K562 (cell line): ENCODE measurements at regions not wholly inside any gene's neighbourhood (a gene's known extent, or its start where the extent isn't known, plus 50 kb on each side); places are given as distances from the start of the nearest gene placed in this dataset.

Experiments
- ATAC-seq: fragments of 200-7000 bp; cut with Tn5 transposase; 3 replicates; pipeline ENCODE4 v1.9.1; 2020; ENCODE audit warnings: moderate library complexity
- BruUV-seq: library from RNA; stranded (reverse); fragments of 400-500 nt; replicated peaks from 2 replicates; lab custom pipeline; 2021; lab: Mats Ljungman, UMichigan
- CTCF ChIA-PET: fragments of 300-600 bp; formaldehyde crosslinking; extraction: SDS; loops from one replicate; lab custom pipeline; 2021; ENCODE audit warnings: low intra/inter-chr PET ratio; lab: Yijun Ruan, JAX
- POLR2A ChIA-PET: fragments of 300-600, 350-650 bp; sonication (Branson Sonifier 250); formaldehyde crosslinking; extraction: SDS; loops from one replicate; lab custom pipeline; 2021; ENCODE audit warnings: antibody characterized with exemption, inconsistent platforms; lab: Yijun Ruan, JAX
- DNase-seq, 4 experiments: peaks; one replicate each; pipeline versions ENCODE4 v3.0.0 to v3.0.0-alpha.2; 2011 to 2018; ENCODE audit warnings: low spot score in 3 of 4, mixed read lengths in 3 of 4; ENCODE audit errors: extremely low read depth in 1 of 4
- FAIRE-seq: peaks from 2 replicates; lab custom pipeline; 2011; peaks lifted over from hg19 to GRCh38; lab: Jason Lieb, UNC
- H2AFZ ChIP-seq: 2 replicates; pipeline ENCODE4 v1.6.0; 2011; ENCODE audit warnings: low read depth, low read length, control low read depth, inconsistent platforms
- H3K27ac ChIP-seq: fragments of 200-600 bp; 3 replicates; pipeline ENCODE4 v1.8.0; 2011; ENCODE audit warnings: low read depth, mild to moderate bottlenecking, control low read depth, inconsistent platforms, low read length, moderate library complexity, mixed read lengths; ENCODE audit errors: extremely low read depth
- H3K27me3 ChIP-seq, 2 experiments: fragments of 300-600 bp in 1 of 2; 2 replicates in 1 of 2; 3 replicates in 1 of 2; pipeline versions ENCODE4 v1.6.0 to v1.8.0; 2011; ENCODE audit warnings: inconsistent platforms in 2 of 2, low read length in 2 of 2, mild to moderate bottlenecking in 1 of 2, mixed read lengths in 1 of 2, moderate library complexity in 1 of 2; ENCODE audit not compliant: control insufficient read depth in 2 of 2, insufficient read depth in 2 of 2
- H3K36me3 ChIP-seq: fragments of 300-600 bp; 3 replicates; pipeline ENCODE4 v1.8.0; 2011; ENCODE audit warnings: mild to moderate bottlenecking, low read length, inconsistent platforms; ENCODE audit not compliant: control insufficient read depth, insufficient read depth
- H3K4me1 ChIP-seq, 2 experiments: fragments of 200-600 bp in 1 of 2; replicated peaks in 1 of 2; 2 replicates in 1 of 2; 3 replicates in 1 of 2; pipeline versions ENCODE4 v1.5.1 to v1.8.0; 2011; ENCODE audit warnings: inconsistent platforms in 2 of 2, low read length in 2 of 2, mild to moderate bottlenecking in 1 of 2, mixed read lengths in 1 of 2, moderate library complexity in 1 of 2; ENCODE audit not compliant: control insufficient read depth in 2 of 2, insufficient read depth in 2 of 2
- H3K4me2 ChIP-seq: 2 replicates; pipeline ENCODE4 v1.6.1; 2011; ENCODE audit warnings: low read length, control low read depth, inconsistent platforms, mixed read lengths; ENCODE audit not compliant: insufficient read depth
- H3K4me3 ChIP-seq: fragments of 200-600 bp; sonication (generic), shearing (Covaris generic); 2 replicates; pipeline ENCODE4 v1.5.1; 2016; ENCODE audit warnings: control low read depth, inconsistent platforms
- H3K79me2 ChIP-seq: fragments of 200-600 bp; 3 replicates; pipeline ENCODE4 v1.8.0; 2011; ENCODE audit warnings: low read length, inconsistent platforms; ENCODE audit not compliant: control insufficient read depth, insufficient read depth
- H3K9ac ChIP-seq, 2 experiments: 2 replicates each; pipeline versions ENCODE4 v1.6.0 to v1.6.1; 2011; ENCODE audit warnings: low read depth in 2 of 2, low read length in 2 of 2, control low read depth in 1 of 2, inconsistent platforms in 1 of 2, mild to moderate bottlenecking in 1 of 2, mixed read lengths in 1 of 2; ENCODE audit not compliant: insufficient read depth in 1 of 2
- H3K9me1 ChIP-seq: one replicate; pipeline ENCODE4 v1.6.0; 2011; ENCODE audit warnings: inconsistent platforms, mild to moderate bottlenecking, low read length, moderate library complexity; ENCODE audit not compliant: control insufficient read depth, insufficient read depth
- H3K9me3 ChIP-seq: replicated peaks from 2 replicates; pipeline ENCODE4 v1.5.1; 2011; ENCODE audit warnings: low read depth, low read length, inconsistent platforms; ENCODE audit not compliant: control insufficient read depth, insufficient read depth
- H4K20me1 ChIP-seq: replicated peaks from 2 replicates; pipeline ENCODE4 v1.6.1; 2011; ENCODE audit warnings: low read length, inconsistent platforms, mixed read lengths; ENCODE audit not compliant: control insufficient read depth, insufficient read depth
- BCOR ChIP-seq: fragments of 450-650 bp; IDR thresholded peaks from 2 replicates; pipeline ENCODE4 v1.6.1; 2016
- CBX8 ChIP-seq: fragments of 200-600 bp; sonication (generic); IDR thresholded peaks from 2 replicates; pipeline ENCODE4 v1.6.1; 2012; ENCODE audit warnings: borderline replicate concordance, mixed run types, low read depth, mild to moderate bottlenecking, moderate library complexity, mixed read lengths, low read length, control low read depth, inconsistent platforms; ENCODE audit not compliant: poor library complexity, severe bottlenecking; ENCODE audit errors: extremely low read depth
- CGGBP1 ChIP-seq: fragments of 250-450 bp; sonication (Bioruptor Pico); IDR thresholded peaks from 2 replicates; pipeline ENCODE4 v1.9.0; 2021; ENCODE audit warnings: mild to moderate bottlenecking
- CTBP1 ChIP-seq: fragments of 450-650 bp; IDR thresholded peaks from 2 replicates; pipeline ENCODE4 v1.6.1; 2016; ENCODE audit warnings: borderline replicate concordance
- HSF4 ChIP-seq: fragments of 250-450 bp; sonication (Bioruptor Pico); IDR thresholded peaks from 2 replicates; pipeline ENCODE4 v2.1.2; 2022; ENCODE audit warnings: mild to moderate bottlenecking, moderate library complexity, borderline replicate concordance
- MAZ ChIP-seq, 2 experiments: fragments of 450-650 bp in 1 of 2; sonication (generic) in 1 of 2; formaldehyde crosslinking; IDR thresholded peaks in 1 of 2; conservative IDR thresholded peaks in 1 of 2; 2 replicates each; pipeline versions ENCODE4 v1.4.0 to v1.5.0; 2020; ENCODE audit warnings: mild to moderate bottlenecking in 1 of 2, missing genetic modification reagents in 1 of 2
- PML ChIP-seq: IDR thresholded peaks from 2 replicates; pipeline ENCODE4 v1.6.1; 2012; ENCODE audit warnings: low read length, inconsistent platforms
- RBM22 ChIP-seq: fragments of 200-400 bp; formaldehyde crosslinking; IDR thresholded peaks from 2 replicates; pipeline ENCODE4 v1.6.1; 2018; ENCODE audit warnings: low read length, low read depth; ENCODE audit not compliant: poor library complexity, severe bottlenecking
- SPI1 ChIP-seq: IDR thresholded peaks from 2 replicates; pipeline ENCODE4 v1.6.1; 2011; ENCODE audit warnings: low read depth, low read length, control low read depth, borderline replicate concordance
- SRF ChIP-seq, 2 experiments: fragments of 250-450, 450-650 bp in 1 of 2; sonication (Bioruptor Pico) in 1 of 2; sonication (generic) in 1 of 2; formaldehyde crosslinking; IDR thresholded peaks; 2 replicates each; pipeline versions ENCODE4 v1.5.0 to v1.5.1; 2020 to 2022; ENCODE audit warnings: mild to moderate bottlenecking in 1 of 2, missing genetic modification reagents in 1 of 2
- THRAP3 ChIP-seq: fragments of 450-650 bp; IDR thresholded peaks from 2 replicates; pipeline ENCODE4 v1.6.1; 2016; ENCODE audit warnings: mild to moderate bottlenecking, inconsistent platforms, borderline replicate concordance
- ZNF197 ChIP-seq: fragments of 200-800 bp; sonication (Bioruptor generic); IDR thresholded peaks from 2 replicates; pipeline ENCODE4 v1.6.1; 2016; ENCODE audit warnings: low read depth, missing genetic modification characterization, missing compliant biosample characterization
- ZNF212 ChIP-seq: fragments of 450-650 bp; formaldehyde crosslinking; IDR thresholded peaks from 2 replicates; pipeline ENCODE4 v1.4.0; 2020; ENCODE audit warnings: mild to moderate bottlenecking
- ZNF551 ChIP-seq: fragments of 250-450 bp; sonication (Bioruptor Pico); IDR thresholded peaks from 2 replicates; pipeline ENCODE4 v1.5.0; 2021; ENCODE audit warnings: mild to moderate bottlenecking, moderate library complexity
- WGBS: fragments of 100-300 bp; shearing (Covaris generic); methylation state at CpG from one replicate; pipeline ENCODE4 v1.1.6; 2016; ENCODE audit warnings: low coverage, mixed read lengths; ENCODE audit not compliant: insufficient coverage; ENCODE audit errors: missing lambda C conversion rate; 5-methylcytosine and 5-hydroxymethylcytosine counted together
- in situ Hi-C: fragments of 300-500 bp; cut with MboI; formaldehyde crosslinking; loops from 4 replicates; pipeline ENCODE4 v1.15.0; 2018; ENCODE audit warnings: inconsistent platforms, mixed read lengths
- intact Hi-C: fragments of 100-400 bp; cut with micrococcal nuclease; formaldehyde crosslinking; loops from 2 replicates; pipeline ENCODE4 v1.14.2; 2022
- TF ChIP-seq, protein P1 (sequence below): fragments of 250-450 bp; sonication (Bioruptor Pico); IDR thresholded peaks from 2 replicates; pipeline ENCODE4 v1.4.0; 2020; ENCODE audit warnings: mild to moderate bottlenecking, moderate library complexity

DNA sequence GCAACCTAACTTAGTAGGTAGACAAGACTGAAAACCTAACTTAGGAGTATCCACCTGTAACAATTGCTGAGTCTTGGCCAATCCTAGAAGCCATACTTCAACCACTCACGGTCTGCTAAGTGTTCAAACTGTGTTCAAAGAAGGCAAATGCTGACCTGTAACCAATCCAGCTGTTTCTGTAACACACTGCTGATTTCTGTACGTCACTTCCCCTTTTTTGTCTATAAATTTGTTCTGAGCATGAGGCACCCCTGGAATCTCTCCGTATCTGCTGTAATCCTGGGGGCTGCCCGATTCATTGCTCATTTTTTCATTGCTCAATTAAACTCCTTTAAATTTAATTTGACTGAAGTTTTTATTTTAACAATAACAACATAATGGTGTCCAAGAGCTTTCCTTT is 451.4 kb upstream of the ATP10A start:
- no peak overlapping the region for H3K4me3 ChIP-seq
- no peak overlapping the region for H3K27ac ChIP-seq
- H3K79me2 ChIP-seq: no peaks in the 10 kb centered on the region
- BruUV-seq: no TSS peak
- FAIRE-seq (no peak), DNase-seq (no peak), ATAC-seq (no peak)
- TF ChIP-seq SPI1 (peak; percentile 63; the same call in 1 of the 2 replicates), ZNF197 (no peak), CTBP1 (no peak)
- H3K4me1 ChIP-seq: no peaks in the 10 kb centered on the region
- H2AFZ ChIP-seq: no peak overlapping the region
- H3K9me1 ChIP-seq: no peaks in the 10 kb centered on the region
- no peak overlapping the region for H3K9ac ChIP-seq
- H3K27me3 ChIP-seq: no peaks in the 10 kb centered on the region
- in situ Hi-C loops: no loop called here
- no peak overlapping the region for H3K4me2 ChIP-seq
- WGBS: 0% methylated on average over 4 of the region's 4 CpGs
- no peaks in the 10 kb centered on the region for H4K20me1 ChIP-seq
- CTCF ChIA-PET: no interaction called here
- intact Hi-C loops: no loop called here
- H3K9me3 ChIP-seq: no peaks in the 10 kb centered on the region
- POLR2A ChIA-PET: no interaction called here
- H3K36me3 ChIP-seq: no peaks in the 10 kb centered on the region

DNA sequence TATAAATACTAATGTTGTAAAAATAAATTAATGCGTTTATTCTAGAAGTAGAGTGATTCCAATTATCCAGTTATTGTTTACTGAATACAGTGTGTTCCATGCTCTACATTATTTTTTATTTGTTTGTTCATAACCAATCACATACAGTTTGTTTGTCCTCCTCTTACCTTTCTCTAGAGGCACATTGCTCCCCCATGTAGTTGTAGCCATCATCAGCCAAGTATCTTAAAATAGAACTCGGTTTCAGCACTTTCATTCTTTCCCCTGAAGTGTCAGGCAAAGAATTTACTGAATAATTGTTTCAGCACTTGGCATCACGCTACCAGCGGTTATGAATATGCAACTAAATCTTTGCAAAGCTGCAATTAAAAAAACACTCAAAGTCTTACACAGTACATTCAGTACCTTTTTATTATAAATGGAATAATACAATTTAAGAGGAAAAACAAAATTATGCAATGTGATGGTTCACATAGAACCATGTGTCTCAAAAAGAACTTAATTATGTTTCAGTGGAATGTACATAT is 448.6 kb upstream of the ATP10A start:
- 1% methylated on average over 4 of the region's 4 CpGs for WGBS
- CTCF ChIA-PET: no interaction called here
- POLR2A ChIA-PET: no interaction called here
- ATAC-seq: no peak
- FAIRE-seq: no peak
- Histone ChIP-seq H3K4me2 (no peak overlapping the region), H3K9me3 (no peaks in the 10 kb centered on the region), H3K27ac (no peak overlapping the region), H3K4me1 (no peaks in the 10 kb centered on the region), H4K20me1 (no peaks in the 10 kb centered on the region), H3K36me3 (no peaks in the 10 kb centered on the region), H2AFZ (no peak overlapping the region), H3K9ac (no peak overlapping the region), H3K4me3 (no peak overlapping the region), H3K79me2 (no peaks in the 10 kb centered on the region), H3K27me3 (no peaks in the 10 kb centered on the region), H3K9me1 (no peaks in the 10 kb centered on the region)
- no TSS peak for BruUV-seq
- DNase-seq: no peak
- in situ Hi-C loops: no loop called here
- intact Hi-C loops: no loop called here
- TF ChIP-seq, protein P1, sequence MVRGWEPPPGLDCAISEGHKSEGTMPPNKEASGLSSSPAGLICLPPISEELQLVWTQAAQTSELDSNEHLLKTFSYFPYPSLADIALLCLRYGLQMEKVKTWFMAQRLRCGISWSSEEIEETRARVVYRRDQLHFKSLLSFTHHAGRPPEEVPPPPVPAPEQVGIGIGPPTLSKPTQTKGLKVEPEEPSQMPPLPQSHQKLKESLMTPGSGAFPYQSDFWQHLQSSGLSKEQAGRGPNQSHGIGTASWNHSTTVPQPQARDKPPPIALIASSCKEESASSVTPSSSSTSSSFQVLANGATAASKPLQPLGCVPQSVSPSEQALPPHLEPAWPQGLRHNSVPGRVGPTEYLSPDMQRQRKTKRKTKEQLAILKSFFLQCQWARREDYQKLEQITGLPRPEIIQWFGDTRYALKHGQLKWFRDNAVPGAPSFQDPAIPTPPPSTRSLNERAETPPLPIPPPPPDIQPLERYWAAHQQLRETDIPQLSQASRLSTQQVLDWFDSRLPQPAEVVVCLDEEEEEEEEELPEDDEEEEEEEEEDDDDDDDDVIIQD (CRISPR knock-in tag): no peak
- TF ChIP-seq ZNF212 (no peak), HSF4 (CRISPR knock-in tag) (no peak), CBX8 (no peak), BCOR (no peak), SRF (CRISPR knock-in tag; IDR thresholded peaks at IDR 0.05) (no peak), CGGBP1 (no peak), ZNF551 (CRISPR knock-in tag) (no peak), MAZ (CRISPR knock-in tag; conservative IDR thresholded peaks at IDR 0.05 in 1 of 2, IDR thresholded peaks at IDR 0.05 in 1 of 2) (no peak), PML (no peak), RBM22 (no peak), THRAP3 (no peak)
